PFSK-1 (cell line): ENCODE measurements at regions not wholly inside any gene's neighbourhood (a gene's known extent, or its start where the extent isn't known, plus 50 kb on each side); places are given as distances from the start of the nearest gene placed in this dataset.

Source experiments
- FOXP2 ChIP-seq: optimal IDR thresholded peaks from 2 replicates; pipeline ENCODE3; 2011; ENCODE audit warnings: borderline replicate concordance, control low read depth, inconsistent platforms; ENCODE audit not compliant: insufficient read depth; ENCODE audit errors: extremely low read length, extremely low read depth
- POLR2AphosphoS5 ChIP-seq: IDR thresholded peaks from 2 replicates; pipeline ENCODE4 v1.6.1; 2012; ENCODE audit warnings: low read depth, mild to moderate bottlenecking, control low read depth, low read length, moderate library complexity
- REST ChIP-seq, 2 experiments: IDR thresholded peaks; 2 replicates each; pipeline versions ENCODE4 v1.6.1 to v1.8.0; 2011 to 2012; ENCODE audit warnings: low read depth in 2 of 2, low read length in 2 of 2, control low read depth in 1 of 2, inconsistent platforms in 1 of 2, mild to moderate bottlenecking in 1 of 2, moderate library complexity in 1 of 2; ENCODE audit not compliant: insufficient read depth in 1 of 2
- SIN3A ChIP-seq: IDR thresholded peaks from 2 replicates; pipeline ENCODE4 v1.6.1; 2012; ENCODE audit warnings: mild to moderate bottlenecking, low read length, moderate library complexity, borderline replicate concordance; ENCODE audit not compliant: insufficient read depth
- TAF1 ChIP-seq: IDR thresholded peaks from 2 replicates; pipeline ENCODE4 v1.6.1; 2012; ENCODE audit warnings: low read length, control low read depth, borderline replicate concordance; ENCODE audit not compliant: insufficient read depth

DNA sequence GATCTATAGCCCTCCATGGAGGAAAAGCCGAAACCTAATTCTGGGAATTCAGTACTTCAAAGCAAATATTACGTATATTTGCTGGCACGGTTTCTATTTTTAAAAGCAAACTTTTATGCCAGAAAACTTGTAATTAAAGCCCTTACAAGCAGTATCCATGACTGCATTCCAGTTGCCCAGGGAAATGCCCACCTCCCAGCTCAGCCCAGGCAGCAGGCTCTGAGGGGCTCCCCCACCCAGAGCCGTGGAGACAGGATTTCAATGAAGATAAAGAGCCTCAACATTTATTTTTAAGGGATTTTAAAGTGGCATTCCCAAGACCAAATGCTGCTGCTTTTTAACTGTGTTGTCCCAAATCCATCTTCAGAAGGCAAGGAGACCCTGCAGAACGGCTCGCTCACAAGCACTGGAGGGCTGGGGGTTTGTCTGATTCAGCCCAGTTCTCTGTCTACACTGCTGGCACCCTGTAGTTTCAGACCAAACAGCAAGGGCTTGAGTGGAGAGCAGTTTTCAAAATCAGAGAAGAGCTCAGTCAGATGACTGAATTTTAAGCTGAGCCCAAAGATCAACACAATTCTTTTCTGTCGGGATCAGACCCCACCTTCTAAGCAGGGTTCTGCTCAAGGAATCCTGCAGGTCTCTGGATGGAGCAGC is 105.1 kb downstream of the KCNF1 start:
- no peak for TF ChIP-seq FOXP2
- TF ChIP-seq TAF1, result no peak
- no peak for TF ChIP-seq REST (IDR thresholded peaks at IDR 0.05; ENCODE audit: insufficient read depth in 1 of 2, low read depth in 2 of 2, low read length in 2 of 2)
- no peak for TF ChIP-seq SIN3A
- TF ChIP-seq POLR2AphosphoS5, result no peak

- TF ChIP-seq REST (IDR thresholded peaks at IDR 0.05; ENCODE audit: insufficient read depth in 1 of 2, low read depth in 2 of 2, low read length in 2 of 2) (no peak), POLR2AphosphoS5 (no peak), SIN3A (no peak), FOXP2 (no peak), TAF1 (no peak)
Measured at GRCh38 chr2:11017921-11018320, 106.2 kb downstream of the KCNF1 start.

DNA sequence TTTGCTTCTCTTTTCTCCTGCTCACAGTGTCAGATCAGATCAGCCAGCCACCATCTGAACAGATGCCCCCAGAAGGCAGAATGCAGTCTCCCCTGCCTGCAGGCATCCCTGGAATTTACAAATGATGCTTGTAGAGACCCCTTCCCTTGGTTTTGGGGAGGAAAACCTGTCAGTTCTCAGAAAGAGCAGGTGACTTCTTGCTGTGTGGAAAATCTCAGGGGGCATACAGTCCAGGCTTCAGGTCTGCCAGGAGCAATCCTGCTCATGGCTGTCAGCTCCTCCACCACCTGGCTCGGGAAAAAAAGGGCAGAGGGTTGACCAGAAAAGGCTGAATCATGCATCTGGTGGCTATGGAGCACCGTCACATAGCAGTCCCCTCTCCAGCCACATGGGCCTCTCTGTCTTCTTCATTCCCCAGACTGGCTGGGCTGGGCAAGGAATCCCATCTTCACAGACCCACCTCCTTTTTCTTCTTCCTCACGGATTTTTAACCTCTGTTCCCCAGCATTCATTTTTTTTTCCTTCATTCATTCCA is 107.0 kb downstream of the KCNF1 start:
- no peak for TF ChIP-seq FOXP2
- no peak for TF ChIP-seq POLR2AphosphoS5
- no peak for TF ChIP-seq SIN3A
- TF ChIP-seq TAF1, result no peak
- no peak for TF ChIP-seq REST (IDR thresholded peaks at IDR 0.05; ENCODE audit: insufficient read depth in 1 of 2, low read depth in 2 of 2, low read length in 2 of 2)

DNA sequence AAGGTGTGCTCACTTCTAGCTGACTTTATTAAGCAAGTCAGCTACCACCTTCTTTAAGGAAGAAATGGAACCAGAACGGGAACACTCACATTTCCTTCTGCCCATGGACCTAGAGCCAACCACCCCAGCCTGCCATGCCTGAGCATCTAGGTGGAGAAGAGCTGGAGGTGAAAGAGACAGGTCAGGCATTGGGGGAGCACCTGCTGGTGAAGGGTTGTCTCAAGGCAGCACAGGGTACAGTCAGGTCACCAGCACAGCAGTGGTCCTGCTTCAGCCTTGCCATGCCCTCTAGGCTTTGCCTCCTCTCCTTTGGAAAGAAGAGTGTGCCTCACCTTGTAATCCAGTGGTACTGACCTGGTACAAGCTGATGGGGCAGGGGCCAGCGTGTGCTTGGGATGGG is 107.9 kb downstream of the KCNF1 start:
- TF ChIP-seq POLR2AphosphoS5 (no peak), TAF1 (no peak), SIN3A (no peak), REST (IDR thresholded peaks at IDR 0.05; ENCODE audit: insufficient read depth in 1 of 2, low read depth in 2 of 2, low read length in 2 of 2) (no peak), FOXP2 (no peak)

DNA sequence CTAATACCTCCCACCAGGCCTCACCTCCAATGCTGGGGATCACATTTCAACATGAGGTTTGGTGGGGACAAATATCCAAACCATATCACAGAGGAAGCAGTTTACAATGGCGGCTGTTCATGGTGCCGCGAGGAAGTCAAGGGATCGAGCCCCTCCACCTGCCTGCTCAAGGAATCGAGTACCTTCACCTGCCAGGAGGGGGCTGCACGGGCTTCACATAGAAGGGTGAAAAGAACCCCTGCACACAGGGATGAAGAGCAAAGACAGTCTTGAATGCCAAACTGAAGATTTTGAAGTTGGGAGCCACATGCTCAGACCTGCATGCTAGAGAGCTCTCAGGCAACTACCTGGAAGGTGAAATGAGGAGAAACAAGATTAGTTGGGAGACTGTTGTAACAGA is 110.3 kb downstream of the KCNF1 start:
- TF ChIP-seq TAF1, result no peak
- no peak for TF ChIP-seq POLR2AphosphoS5
- TF ChIP-seq REST (IDR thresholded peaks at IDR 0.05; ENCODE audit: insufficient read depth in 1 of 2, low read depth in 2 of 2, low read length in 2 of 2), result no peak
- no peak for TF ChIP-seq FOXP2
- TF ChIP-seq SIN3A, result no peak
